Amniotic stem cell (primary cell): ENCODE measurements at regions not wholly inside any gene's neighbourhood (a gene's known extent, or its start where the extent isn't known, plus 50 kb on each side); places are given as distances from the start of the nearest gene placed in this dataset.
"Not testable (repeated sequence)": the region's sequence is repeated elsewhere in the genome, so short reads cannot be mapped to it uniquely, and the experiment has no call there.

ENCODE experiments used
- DNase-seq: peaks from one replicate; lab custom pipeline; 2025; lab: John Stamatoyannopoulos, UW

DNA sequence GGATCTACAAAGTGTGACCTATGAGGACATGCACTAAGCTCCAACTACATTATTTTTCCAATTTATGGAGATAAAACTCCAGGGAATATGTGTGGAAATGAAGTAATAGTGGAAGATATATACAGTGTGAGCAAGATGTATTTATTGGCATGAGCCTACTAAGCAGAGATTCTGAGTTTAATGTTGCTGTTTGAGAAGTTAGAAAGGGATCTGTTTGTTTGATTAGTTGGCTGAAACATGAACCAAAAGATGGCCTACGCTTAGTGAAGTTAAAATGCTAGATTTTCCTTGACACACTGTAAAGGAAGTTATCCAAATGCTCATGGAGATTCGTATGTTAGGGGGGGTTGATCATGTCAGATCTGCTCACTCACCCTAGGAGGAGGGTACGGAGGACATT, 621.7 kb downstream of the TMEM182 start:
- DNase-seq = no peak

DNA sequence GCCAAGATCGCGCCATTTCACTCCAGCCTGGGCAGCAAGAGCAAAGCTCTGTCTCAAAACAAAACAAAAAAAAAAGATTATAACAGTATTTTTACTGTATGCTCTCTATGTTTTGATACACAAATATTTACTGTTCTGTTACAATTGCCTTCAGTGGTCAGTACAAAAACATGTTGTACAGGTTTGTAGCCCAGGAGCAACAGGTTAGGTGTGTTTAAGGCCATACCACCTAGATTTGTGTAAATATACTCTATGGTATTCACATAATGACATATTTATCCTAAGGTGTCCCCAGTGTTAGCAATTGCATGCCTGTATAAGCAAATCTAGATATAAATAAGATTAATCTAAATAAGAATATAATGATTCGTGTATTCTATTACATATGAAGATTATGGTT, 625.0 kb downstream of the TMEM182 start:
- DNase-seq = no peak

DNA sequence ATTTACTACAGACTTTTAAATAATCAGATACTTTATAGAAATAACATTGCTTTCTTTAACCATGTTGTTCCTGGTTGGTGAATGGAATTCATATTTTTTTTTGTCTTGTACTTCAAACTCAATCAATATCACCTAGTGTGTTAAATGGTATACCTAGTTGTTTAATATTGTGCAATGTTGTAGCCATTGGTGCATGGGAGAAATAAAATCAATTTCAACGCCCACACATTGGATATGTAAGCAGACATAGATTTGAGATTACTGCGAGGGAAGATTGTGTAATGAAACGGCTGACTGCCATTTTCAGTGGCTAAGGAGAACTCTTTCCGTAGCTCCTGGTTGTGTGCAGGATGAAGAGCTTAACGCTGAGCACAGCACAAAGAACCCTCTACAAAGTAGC, 626.1 kb downstream of the TMEM182 start:
- DNase-seq = no peak

DNA sequence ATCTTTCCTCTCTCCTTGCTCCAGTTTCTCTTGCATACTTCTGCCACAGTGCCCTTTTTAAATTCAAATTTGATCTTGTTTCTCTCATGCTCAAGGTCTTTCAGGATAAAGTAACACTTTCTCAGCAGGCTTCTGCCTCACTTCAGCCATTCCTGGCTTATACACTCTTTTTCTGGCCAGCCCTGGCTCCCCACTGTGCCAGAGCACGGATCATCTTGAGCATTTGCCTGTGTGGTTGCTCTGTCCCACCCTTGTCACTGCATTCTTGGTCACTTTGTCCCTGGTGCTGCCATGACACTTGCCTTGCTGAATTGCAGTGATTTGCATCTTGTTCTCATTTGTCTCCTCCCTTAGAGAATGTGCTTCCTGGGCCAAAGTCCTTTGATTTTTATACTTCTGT, 634.3 kb downstream of the TMEM182 start:
- DNase-seq = no peak

DNA sequence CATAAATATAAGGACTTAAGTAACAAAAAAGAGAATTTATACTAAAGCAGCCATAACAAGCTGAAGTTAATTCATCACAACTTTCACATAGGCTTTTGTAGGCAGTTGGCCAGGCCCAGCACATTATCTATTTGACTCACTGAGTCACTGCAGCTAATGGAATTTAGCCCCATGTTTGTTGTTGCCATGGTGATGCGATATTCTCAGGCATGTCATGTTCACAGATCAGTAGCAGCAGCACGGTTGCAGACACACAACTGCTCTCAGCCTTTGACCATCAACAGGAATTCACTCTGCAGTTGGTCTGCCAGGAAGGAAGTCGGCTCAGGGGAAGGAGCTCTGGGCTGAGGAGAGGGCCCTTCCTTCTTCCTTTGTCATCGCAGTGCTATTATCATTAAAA, 639.8 kb downstream of the TMEM182 start:
- DNase-seq = no peak

DNA sequence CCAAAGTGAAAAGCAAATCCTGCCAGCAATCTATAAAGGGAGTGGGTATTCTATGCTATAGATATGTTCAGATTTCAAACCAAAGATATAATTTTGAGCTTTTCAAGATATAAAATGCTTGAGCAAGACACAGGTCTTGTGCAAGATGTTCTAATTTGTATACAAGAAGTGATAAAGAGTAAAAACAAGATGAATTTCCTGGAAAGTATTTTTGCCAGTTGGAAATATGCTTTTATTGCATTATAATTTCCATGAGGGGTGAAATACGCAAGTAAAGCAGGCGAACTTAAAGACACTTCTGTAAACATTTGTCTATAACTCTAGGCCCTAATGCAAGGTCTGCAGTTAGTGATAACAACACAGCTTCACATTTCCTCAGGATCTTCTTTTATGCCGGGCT, 640.5 kb downstream of the TMEM182 start:
- no peak for DNase-seq

DNA sequence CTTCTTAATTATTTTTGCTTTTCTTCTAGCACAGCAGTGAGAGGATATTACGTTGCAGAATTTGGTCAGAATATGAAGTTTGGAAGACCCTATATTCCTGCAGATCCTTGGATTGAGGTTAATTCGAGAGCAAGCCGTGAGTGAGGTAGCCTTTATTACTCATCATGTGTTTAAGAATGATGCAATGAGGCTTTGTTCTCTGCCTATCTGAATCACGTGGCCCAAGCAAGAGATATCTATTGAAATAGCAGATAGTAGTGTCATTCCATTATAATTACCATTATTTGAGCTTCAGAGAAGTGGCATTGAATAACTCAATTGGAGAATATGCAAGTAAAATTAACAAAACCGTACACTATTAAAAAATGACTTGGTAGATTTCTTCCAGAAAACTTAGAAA, 641.1 kb downstream of the TMEM182 start:
- no peak for DNase-seq

DNA sequence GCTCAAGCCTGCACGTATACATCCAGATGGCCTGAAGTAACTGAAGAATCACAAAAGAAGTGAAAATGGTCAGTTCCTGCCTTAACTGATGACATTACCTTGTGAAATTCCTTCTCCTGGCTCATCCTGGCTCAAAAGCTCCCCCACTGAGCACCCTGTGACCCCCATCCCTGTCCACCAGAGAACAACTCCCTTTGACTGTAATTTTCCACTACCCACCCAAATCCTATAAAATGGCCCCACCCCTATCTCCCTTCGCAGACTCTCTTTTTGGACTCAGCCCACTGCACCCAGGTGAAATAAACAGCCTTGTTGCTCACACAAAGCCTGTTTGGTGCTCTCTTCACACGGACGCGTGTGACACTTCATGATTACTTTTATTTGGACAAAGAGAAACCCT, 641.6 kb downstream of the TMEM182 start:
- not testable (repeated sequence) for DNase-seq

DNA sequence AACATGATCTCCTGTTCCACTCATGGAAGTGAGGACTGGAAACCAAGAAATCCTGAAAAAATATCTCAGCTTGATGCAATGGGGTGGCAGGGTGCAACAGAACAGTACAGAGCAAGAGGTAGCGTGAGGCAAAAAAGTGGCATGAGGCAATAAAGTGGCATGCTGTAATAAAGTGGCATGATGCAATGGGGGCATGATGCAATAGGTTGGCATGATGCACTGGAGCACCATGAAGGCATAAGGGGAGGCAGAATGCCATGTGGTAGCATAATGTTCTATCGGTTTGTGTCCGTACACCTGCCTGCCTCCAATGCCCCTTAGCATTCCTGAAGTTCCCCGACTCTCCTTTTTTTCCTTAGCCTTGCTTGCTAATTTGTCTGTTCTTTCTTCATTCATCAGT, 648.4 kb downstream of the TMEM182 start:
- DNase-seq = no peak

DNA sequence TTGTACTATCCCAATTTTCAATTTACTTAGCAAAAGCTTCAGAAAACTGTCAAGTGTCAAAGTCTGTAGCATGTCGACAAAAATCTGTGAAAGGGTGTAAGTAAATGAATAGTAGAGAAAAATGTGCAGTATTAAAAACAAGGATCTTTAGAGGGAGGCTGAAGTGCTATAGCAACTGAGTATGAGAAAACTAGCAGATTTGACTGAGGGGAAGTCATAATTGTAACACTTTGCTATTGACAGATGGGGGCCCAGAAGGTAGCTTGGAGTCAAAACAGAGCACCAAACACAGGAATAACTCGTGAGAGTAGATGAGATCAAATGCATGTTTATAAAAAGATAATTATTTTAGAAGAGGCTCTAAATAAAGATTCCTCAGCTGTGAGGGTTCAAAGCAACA, 657.7 kb downstream of the TMEM182 start:
- no peak for DNase-seq

DNA sequence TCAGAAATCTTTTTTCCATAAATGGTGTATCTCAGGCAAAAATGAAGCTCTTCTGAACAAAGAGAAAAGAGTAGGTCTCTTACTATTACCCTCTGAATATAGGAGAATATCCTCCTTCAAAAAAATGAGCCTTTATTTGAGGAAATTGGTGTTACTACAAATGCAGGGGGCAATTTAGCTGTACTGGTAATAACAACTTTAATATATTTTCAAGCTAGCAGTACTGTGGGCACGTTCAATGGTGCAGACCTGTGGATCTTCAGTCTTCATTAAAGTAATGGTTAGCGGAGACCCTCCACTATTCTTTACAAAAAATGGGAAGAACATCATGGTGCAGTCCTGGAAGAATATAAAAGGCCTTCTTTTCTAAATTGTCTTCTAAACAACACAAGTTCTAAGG, 661.3 kb downstream of the TMEM182 start:
- DNase-seq = no peak

DNA sequence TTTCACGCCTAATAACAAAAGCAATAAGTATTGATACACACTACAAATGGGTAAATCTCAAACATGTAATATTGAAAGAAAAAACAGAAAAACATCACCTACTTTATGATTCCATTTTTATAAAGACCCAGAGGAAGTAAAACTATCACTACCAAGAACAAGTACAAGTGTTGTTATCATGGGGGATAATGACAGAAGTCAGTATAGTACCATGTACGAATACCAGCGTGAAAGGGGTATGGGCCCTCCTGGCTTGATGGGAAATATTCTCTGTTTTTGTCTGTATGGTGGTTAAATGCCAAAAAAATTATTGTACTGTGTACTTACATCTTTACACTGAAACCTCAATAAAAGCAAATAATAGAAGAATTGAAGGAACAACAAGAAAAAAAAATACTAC, 665.7 kb downstream of the TMEM182 start:
- no peak for DNase-seq

DNA sequence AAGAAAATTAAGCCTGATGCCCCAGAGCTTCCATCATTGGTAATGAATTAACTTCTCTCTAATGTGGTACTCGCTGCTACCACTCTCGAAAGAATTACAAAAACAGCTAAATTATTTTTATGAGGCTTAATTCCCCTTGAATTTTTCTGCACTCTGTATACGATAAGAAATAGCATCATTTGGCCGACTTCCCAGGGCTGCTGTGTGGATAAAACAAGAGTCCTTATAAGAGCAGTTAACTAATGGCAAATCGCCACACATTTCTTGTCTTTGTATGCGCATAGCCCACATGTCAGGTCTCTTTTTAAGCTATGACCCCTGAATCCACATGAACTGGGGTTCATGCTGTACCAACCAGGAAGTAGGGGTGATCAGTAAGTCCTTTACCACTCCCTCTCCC, 668.4 kb downstream of the TMEM182 start:
- DNase-seq = no peak

DNA sequence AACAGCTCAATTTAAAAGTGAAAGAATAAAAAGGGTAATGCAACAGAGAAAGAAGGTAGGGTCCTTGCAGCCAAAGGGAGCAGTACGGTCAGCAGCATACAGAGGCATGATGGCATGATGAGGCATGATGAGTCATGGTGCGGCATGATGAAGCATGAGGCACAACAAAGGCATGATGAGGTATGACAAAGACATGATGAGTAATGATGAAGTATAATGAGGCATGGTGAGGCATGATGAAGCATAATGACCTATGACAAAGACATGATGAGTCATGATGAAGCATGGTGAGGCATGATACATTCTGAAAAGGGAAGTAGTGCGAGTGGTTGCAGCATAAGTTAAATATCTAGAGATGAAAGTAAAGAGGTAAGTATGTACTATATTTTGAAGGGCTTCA, 673.2 kb downstream of the TMEM182 start:
- DNase-seq = no peak

DNA sequence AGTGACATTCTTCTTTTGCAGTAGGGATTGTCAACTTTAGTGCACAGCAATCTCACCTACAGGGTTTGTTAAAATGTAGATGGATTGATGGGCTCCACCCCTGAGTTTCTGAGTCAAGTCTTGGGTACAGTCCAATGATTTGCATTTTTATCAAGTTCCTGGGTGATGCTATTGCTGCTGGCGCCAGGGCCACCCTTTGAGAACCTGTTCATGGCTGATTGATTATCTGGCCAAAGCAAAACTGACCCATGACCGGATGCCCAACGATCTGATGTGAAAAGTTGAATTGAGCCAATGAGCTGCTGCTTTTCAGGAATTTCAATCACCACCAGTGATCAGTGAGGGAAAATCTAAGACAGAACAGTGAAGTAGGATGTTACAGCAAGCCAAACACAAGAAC, 675.3 kb downstream of the TMEM182 start:
- no peak for DNase-seq

DNA sequence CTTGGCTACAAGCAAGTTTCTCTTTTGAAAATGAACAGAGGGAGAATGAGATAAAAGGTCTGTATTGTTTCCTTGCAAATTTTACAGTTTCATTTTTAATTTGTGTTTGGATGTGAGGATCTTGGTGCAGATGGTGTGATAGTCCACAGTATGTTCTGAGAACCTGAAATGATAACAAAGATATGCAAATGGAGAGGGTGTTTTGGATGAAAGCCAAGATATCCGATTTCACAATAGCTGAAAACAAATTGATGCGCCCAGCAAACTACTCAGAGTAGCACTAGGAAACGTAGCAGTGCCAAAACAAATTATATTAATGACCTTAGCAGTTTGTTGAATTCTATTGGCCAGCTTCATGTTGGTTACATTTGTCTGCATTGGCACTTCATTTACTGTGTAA, 683.5 kb downstream of the TMEM182 start:
- DNase-seq = no peak

DNA sequence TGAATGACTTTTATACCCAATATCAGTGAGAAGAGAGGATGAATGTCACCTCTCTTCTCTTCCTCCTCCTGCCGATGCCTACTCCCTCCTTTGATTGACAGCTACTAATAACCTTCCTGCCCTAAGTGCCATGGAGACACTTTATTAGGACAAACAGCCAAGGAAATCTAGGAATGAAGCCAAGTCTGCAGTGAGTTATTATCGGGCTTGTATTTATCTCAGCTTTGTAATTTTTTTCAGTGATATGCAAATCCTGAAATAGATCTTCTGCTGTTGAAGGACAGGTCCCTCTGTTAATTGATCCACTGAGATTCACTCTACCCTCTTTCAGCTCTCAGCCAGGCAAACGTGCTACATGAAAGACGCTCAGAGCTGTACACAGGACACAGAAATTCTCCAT, 686.7 kb downstream of the TMEM182 start:
- no peak for DNase-seq

DNA sequence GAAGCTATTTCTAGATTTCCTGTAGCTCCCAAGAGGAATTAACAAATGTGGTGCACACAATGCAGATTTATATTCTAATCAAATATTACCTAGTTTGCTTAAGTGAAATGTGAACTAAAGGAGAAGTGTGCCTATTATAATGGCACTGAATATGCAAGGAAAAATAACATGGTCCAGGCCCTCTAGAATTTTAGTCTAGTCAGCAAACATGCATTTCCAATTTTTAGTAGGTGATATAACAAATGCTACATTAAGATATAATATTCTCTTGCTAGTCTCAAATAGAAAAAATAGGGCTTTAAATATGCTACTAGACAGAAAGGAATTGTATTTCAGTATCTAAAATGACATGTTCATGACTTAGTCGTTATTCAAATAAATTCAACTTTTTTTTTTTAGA, 689.5 kb downstream of the TMEM182 start:
- DNase-seq = no peak

DNA sequence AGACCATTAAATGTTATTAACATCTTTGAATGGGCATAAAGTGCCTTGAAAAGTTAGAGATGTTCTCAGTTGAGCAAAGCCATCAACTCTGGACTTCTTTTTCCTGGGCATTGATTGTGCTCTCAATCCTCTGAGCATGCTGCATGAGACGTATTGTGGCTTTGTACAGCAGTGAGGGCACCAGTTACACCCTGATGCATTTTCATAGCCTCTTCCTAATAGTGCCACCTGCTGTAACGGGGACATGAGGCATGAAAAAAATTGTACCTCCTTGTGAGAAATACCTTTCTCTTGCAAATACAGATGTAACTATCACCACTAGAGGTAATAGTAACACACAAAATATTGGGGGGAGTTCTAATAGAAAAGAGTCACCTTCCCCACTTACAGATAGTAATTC, 697.5 kb downstream of the TMEM182 start:
- DNase-seq = no peak

DNA sequence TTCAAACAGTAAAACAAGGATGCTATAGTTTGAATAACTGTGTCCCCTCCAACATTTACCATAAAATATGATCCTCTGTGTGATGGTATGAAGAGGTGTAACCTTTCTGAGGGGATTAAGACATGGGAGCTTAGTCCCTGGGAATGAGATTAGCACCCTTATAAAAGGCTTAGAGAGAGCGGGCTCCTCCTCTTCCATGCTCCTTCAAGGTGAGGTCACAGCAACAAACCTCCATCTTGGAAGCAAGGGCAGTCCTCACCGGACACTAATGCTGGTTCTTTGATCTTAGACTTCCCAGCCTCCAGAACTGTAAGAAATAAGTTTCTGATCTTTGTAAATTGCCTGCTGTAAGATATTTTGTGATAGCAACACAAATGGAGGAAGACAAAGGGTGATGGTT, 700.3 kb downstream of the TMEM182 start:
- no peak for DNase-seq

DNA sequence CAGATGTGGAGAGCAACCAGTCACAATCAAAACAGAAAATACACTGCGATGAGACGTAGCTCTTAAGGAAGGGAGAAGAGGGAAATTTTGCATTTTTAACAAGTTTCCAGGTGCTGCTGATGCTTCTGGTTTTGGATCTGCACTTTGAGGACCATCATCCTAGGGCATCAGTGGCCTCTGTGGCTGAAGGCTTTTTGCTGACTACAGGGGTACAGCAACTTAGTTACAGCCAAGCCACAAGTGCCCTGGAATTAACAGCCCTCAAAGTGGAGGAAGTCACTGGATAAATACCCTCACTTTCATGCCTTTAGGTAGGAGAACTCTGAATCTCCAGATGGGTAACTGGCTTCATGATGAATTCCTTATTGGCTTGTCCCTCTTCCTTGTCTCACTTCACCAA, 700.9 kb downstream of the TMEM182 start:
- DNase-seq = no peak

DNA sequence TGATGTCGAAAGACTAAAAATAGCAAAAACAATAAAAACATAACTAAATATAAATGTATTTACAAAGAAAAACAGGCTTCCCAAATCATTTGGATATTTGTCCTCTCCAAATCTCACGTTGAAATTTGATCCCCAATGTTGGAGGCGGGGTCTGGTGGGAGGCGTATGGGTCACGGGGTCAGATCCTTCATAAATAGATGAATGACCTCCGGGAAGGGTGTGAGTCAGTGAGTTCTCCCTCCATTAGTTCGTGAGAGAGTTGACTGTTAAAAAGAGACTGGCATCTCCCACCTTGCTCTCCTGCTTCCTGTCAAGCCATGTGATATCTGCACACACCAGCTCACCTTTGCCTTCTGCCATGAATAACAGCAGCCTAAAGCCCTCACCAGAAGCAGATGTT, 703.0 kb downstream of the TMEM182 start:
- no peak for DNase-seq

DNA sequence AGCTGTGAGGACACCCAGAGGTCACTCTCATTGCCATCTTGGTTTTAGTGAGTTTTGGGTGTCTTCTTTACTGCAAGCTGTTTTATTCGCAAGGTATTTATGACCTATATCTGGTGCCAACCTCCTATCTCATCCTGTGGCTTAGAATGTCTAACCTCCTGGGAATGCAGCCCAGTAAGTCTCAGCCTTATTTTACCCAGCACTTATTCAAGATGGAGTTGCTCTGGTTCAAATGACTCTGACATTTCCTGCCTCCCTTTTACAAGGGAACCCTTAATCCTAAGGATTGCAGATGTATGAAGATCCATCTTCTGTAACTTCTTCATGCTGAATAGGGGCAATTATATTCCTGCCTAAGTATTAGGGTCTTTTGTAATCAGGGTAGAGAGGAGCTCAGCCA, 708.0 kb downstream of the TMEM182 start:
- DNase-seq = no peak

DNA sequence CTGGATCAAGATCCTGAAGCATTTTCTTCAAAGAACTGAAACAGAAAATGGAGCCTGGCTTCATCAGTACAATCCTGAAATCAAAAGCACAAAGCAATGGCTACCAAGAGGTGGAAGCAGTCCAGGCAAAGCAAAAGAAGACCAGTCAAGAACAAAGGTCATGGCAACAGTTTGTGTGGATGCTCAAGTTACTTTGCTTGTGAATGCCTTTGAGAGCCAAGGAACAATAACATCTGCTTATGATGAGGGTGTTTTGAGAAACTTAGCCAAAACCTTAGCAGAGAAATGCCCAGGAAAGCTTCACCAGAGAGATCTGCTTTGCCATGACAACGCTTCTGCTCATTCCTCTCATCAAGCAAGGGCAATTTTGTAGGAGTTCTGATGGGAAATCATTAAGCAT, 723.1 kb downstream of the TMEM182 start:
- no peak for DNase-seq

DNA sequence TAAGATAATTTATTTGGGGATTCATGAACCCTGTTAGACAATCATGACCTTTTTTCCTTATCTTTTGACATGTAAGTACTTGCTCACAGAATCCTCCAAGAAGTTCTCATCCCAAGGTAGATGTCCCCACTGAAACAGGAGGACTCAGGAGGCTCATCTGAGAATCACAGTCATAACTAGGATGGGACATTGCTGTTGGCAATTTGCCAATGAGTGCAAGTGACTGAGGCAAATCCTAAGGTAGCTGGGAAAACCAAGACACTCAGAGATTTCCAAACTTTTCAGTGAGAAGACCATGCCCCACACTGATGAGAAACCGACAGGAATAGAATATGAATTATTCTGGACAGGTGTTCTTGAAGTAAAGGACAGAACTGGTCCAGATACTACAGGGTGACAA, 735.0 kb downstream of the TMEM182 start:
- DNase-seq = no peak
